SKM-1 (cell line): ENCODE measurements at regions not wholly inside any gene's neighbourhood (a gene's known extent, or its start where the extent isn't known, plus 50 kb on each side); places are given as distances from the start of the nearest gene placed in this dataset.
A peak's percentile ranks its signal among the peaks of the same experiment; 100 is the strongest.
"Not testable (repeated sequence)": the region's sequence is repeated elsewhere in the genome, so short reads cannot be mapped to it uniquely, and the experiment has no call there.

Experiments
- DNase-seq: peaks from one replicate; lab custom pipeline; 2025; ENCODE audit not compliant: unreplicated experiment; lab: John Stamatoyannopoulos, UW

- DNase-seq, result no peak
Observed at GRCh38 chr2:8594731-8595427, 87.0 kb upstream of the ID2 start.

DNA sequence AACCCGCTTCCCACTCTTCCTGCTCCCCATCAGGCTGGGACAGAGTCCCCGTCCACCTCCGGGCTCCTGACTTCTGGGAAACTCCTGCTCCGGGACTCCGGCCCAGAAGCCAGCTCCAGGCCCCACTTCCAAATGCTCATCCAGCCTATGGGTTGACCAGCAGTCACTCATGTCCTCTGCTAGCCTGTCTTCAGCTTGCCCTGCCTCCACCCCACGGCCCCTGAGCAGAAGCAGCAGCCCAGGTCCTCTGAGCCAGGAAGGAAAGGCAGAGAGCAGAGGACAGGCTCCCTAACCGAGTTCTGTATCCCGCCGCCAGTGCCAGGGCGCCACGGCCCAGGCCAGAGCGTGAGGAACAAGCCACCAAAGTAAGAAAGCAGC is 86.4 kb upstream of the ID2 start:
- DNase-seq, result no peak

GRCh38 chr2:8595811-8596600 is 85.8 kb upstream of the ID2 start:
- no peak for DNase-seq

GRCh38 chr2:8597094-8597493 is 84.8 kb upstream of the ID2 start:
- DNase-seq, result no peak

DNA sequence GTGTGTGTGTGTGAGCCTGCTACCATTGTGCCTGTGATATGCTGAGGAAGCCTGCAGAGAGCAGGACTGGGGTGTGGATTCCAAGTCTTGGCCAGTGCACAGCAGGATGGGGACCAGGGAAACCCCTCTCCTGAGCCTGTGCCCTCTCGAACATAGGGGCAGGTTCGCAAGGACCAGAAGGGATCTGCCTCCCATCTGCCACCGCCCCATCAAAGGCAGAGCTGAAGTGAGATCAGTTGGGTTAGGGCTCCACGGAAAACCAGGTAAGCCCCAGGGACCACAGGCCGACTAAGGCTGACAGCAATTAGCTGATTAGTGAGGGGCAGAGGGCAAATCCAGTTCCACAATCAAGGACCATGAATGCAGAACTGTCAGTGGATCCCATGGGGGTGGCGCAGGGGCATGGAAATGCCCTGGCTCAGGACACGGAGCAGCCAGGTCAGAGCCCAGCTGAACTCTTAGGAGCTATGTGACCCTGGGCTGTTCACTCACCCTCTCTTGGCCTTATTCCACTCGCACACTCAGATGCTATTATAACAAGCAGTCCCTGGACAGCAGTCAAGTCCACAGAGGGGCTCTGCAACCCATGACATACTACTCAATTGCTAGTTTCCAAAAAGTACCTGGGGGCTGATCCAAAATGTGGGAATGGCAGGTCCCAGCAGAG is 84.2 kb upstream of the ID2 start:
- no peak for DNase-seq

- DNase-seq, result peak; percentile 92
Observed at GRCh38 chr2:8598295-8599165, 83.3 kb upstream of the ID2 start.

DNA sequence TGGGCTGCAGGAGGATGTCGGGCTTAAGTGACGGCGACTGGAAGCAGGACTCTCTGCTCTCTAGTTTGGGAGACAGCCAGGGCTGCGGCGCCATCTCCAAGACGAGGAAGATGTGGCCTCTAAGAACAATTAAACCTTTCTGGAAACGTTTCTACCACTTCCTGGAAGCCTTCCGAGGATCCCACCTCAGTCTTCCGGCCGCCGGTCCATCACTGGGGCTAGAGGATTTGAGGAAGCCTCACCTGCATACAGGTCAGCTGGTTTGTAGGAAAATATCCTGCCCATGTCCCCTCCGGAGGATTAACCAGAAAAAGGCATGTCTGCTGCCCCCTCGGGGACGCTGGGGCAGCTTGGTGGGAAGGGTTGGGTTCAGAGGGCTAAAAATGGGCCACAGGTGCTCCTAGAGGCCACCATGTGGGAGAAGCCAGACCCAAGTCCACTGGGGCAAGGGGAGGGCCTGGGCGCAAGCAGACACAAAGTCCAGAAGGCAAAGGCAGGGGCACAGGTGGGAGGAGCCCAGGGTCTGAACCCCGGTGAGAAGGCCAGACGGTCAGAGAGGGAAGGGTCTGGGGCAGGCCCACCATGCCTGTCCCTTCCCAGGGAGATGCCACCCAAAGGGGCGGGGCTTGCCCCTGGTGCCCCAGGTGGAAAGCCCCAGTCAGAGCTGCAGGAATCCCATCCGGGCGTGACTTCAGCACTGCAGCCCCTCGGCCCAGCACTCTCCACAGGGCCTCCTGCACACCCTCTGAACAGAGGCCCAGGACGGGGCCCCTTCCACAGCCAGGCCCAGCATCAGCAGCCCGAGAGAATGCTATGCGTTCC is 82.2 kb upstream of the ID2 start:
- DNase-seq, result no peak

GRCh38 chr2:8600456-8600855 is 81.4 kb upstream of the ID2 start:
- no peak for DNase-seq

GRCh38 chr2:8602809-8603208 is 79.0 kb upstream of the ID2 start:
- DNase-seq, result peak; percentile 68

- DNase-seq, result not testable (repeated sequence)
Observed at GRCh38 chr2:8603356-8603755, 78.5 kb upstream of the ID2 start.

DNA sequence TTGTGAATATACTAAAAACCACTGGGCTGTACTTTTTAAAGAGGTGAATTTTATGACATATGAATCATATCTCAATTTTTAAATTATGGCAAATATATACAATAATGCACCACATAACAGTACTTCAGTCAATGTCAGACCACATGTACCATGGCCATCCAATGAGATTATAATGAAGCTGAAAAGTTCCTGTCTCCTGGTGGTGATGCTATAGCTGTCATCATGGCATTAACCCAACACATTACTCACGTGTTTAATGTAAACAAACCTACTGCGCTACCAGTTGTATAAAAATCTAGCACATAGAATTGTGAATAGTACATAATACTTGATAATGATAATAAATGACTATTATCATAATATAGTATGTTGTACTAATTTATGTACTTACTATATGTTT is 77.6 kb upstream of the ID2 start:
- no peak for DNase-seq

DNA sequence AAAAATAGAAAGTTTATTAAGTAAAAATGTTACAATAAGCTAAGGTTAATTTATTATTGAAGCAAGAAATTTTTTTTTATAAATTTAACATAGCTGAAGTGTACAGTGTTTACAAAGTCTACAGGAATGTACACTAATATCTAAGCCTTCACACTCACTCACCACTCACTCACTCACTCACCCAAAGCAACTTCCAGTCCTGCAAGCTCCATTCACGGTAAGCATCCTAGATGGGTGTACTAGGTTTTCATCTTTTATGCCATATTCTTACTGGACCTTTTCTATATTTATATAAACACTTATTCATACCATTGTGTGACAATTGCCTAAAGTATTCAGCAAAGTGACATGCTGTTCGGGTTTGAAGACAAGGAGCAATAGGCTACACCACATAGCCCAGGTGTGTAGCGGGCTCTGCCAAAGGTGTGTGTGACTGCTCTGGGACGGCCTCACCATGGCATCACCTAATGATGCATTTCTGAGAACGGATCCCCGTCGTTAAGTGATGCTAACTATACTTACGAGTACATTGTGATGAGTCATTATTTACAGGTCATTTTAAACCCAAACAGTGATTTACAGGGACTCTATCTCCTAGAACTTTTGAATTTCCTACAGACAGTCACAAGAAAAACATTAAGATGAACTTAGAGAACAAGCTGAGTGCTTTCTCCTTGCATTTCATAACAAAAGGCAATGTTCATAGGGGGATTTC is 76.3 kb upstream of the ID2 start:
- DNase-seq, result no peak

DNA sequence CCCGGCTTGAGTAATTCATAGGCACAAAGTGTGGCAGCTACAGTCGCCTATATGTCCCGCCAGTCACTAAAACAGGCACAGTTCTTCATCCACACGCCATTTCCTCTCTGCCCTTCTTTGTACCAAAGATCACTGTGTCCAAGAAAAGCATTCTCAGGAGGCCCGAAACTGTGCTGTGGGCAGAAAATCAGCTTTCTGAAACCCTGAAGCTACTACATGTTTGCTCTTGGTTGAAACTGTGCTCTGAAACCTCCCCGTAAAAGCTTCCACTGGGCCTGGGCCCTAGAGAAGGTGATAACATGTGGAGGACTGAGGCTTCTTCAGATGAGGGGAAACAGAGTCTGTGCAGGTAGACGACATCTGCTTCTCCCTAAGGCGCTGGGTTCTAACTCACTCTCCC is 75.6 kb upstream of the ID2 start:
- DNase-seq, result no peak

DNA sequence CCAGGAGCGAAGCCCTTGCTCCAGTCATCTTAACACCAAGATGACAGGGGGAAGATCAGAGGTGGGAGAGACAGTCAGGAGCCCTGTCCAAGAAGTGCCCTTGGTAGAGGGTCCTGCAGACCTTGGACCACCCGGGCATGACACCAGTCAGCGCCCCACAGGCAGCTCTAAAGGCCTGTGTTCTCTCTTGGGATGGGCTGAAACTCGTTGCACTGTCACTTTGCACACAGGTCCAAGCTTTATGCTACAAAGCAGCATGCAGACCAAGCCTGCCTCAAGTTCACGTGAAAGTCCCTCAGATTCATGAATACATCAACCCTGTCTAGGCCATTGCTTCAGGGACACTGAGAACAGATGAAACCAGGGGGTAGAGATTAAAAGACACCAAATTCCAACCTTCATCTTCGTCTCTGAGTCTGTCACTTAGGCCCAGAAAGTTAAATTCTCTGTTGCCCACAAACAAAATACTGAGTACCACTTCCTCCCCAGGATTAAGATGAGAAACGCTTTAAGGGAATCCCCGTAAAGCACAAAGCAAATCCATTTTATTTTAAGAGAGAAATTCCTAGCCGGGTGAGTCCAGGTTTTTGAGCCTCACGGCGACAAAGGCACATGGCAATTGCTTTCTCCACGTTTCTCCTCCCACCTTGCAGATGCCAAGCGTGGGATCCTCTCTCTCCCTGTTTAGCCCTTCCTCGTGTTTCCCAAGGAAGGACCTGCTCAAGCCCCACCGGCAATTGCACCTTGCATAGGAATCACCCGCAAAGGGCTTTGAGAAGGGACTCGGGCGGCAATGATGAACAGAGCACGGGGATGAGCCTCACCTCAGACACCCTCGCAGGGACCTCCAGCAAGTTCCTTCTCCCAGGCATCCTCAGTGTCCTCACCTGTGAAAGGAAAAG is 75.0 kb upstream of the ID2 start:
- DNase-seq, result no peak

- no peak for DNase-seq
Observed at GRCh38 chr2:8607606-8608005, 74.2 kb upstream of the ID2 start.

DNA sequence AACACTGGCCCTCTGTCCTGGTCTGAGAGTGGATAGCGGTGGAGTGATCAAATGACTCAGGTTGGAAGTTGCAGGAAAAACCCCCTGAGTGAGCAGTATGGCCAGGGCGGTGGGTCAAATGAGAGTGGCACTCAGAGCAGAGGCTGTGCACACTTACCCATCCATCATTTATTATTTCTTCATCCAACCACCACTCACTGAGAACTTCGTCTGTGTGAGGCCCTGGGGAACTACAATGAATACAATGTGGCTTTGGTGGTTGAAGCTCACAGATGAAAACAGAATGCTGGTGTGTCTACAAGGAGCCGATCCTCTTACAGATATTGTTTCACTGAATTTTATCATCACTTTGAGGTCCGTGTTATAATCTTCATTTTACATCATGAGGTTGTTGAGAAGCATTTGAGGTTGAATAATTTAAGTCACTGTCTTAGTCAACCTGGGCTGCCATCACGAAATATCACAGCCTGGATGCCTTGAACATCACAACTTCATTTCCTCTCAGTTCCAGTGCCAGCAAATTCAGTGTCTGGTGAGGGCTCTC is 73.4 kb upstream of the ID2 start:
- DNase-seq, result no peak

DNA sequence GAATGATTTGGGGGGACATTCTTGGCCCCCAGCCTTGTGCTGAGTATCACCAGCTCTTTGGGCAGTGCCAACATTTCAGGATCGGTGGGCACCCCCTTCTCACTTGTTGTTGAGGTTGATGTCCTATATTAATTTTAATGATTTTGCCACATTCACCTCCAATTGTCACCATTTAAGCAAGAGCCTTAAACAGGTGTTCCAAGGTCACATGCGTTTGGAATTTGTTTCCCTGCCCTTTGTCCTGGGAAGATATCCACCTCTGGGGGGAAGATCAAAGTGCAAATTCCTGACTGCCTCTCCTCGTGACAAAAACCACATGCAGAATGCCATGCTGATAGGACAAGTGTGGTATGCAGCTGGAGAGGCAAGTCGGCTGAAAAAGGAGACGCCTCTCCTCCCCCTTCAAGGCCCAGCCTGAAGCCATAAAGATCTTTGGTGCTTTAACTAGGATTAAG is 72.5 kb upstream of the ID2 start:
- DNase-seq, result no peak

DNA sequence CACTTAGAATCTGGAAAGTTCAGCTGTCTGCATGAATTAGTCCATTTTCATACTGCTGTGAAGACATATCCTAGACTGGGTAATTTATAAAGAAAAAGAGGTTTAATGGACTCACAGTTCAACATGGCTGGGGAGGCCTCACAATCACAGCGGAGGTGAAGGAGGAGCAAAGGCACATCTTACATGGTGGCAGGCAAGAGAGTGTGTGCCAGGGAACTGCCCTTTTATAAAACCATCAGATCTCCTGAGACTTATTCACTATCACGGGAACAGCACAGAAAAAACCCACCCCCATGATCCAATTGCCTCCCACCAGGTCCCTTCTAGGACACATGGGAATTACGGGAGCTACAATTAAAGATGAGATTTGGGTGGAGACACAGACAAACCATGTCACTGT is 71.1 kb upstream of the ID2 start:
- not testable (repeated sequence) for DNase-seq
